Trophoblast cell (in vitro differentiated cells and primary cell): ENCODE measurements at regions not wholly inside any gene's neighbourhood (a gene's known extent, or its start where the extent isn't known, plus 50 kb on each side); places are given as distances from the start of the nearest gene placed in this dataset.
A peak's percentile ranks its signal among the peaks of the same experiment; 100 is the strongest.

Source experiments
- DNase-seq, 2 donors: peaks; one replicate each; pipeline ENCODE4 v3.0.0-alpha.2; 2016
- H2AFZ ChIP-seq: 2 replicates; pipeline ENCODE4 v1.6.1; 2013; ENCODE audit warnings: low read length, moderate library complexity, mild to moderate bottlenecking; ENCODE audit not compliant: insufficient read depth, poor library complexity
- H2AK5ac ChIP-seq: 2 replicates; pipeline ENCODE4 v1.6.1; 2013; ENCODE audit warnings: mild to moderate bottlenecking, low read length
- H2BK120ac ChIP-seq: 2 replicates; pipeline ENCODE4 v1.6.1; 2013; ENCODE audit warnings: low read length, mild to moderate bottlenecking, moderate library complexity; ENCODE audit not compliant: insufficient read depth, poor library complexity
- H2BK12ac ChIP-seq: 2 replicates; pipeline ENCODE4 v1.6.1; 2013; ENCODE audit warnings: mild to moderate bottlenecking, low read length, moderate library complexity
- H2BK5ac ChIP-seq: 2 replicates; pipeline ENCODE4 v1.6.1; 2013; ENCODE audit warnings: low read length, low read depth, moderate library complexity, mild to moderate bottlenecking; ENCODE audit not compliant: poor library complexity
- H3K14ac ChIP-seq: 2 replicates; pipeline ENCODE4 v1.6.1; 2013; ENCODE audit warnings: mild to moderate bottlenecking, low read length
- H3K18ac ChIP-seq: 2 replicates; pipeline ENCODE4 v1.6.1; 2013; ENCODE audit warnings: mild to moderate bottlenecking, low read length
- H3K23ac ChIP-seq: 2 replicates; pipeline ENCODE4 v1.6.1; 2013; ENCODE audit warnings: low read length
- H3K27ac ChIP-seq: 2 replicates; pipeline ENCODE4 v1.5.1; 2013; ENCODE audit warnings: low read depth, mild to moderate bottlenecking, inconsistent platforms, low read length, moderate library complexity
- H3K27me3 ChIP-seq: 2 replicates; pipeline ENCODE4 v1.6.1; 2013; ENCODE audit warnings: inconsistent platforms, mild to moderate bottlenecking, low read length, moderate library complexity; ENCODE audit not compliant: insufficient read depth
- H3K36me3 ChIP-seq, 2 experiments: 1 replicate in 1 of 2; 2 replicates in 1 of 2; pipeline ENCODE4 v1.6.1; 2013; ENCODE audit warnings: low read length in 2 of 2, mild to moderate bottlenecking in 2 of 2, moderate library complexity in 1 of 2; ENCODE audit not compliant: insufficient read depth in 2 of 2, control insufficient read depth in 1 of 2
- H3K4ac ChIP-seq: 2 replicates; pipeline ENCODE4 v1.6.1; 2013; ENCODE audit warnings: low read depth, mild to moderate bottlenecking, low read length, moderate library complexity
- H3K4me1 ChIP-seq, 2 experiments: 1 replicate in 1 of 2; 2 replicates in 1 of 2; pipeline ENCODE4 v1.6.1; 2013; ENCODE audit warnings: low read length in 2 of 2, mild to moderate bottlenecking in 2 of 2, moderate library complexity in 1 of 2; ENCODE audit not compliant: insufficient read depth in 2 of 2, control insufficient read depth in 1 of 2
- H3K4me2 ChIP-seq: 2 replicates; pipeline ENCODE4 v1.6.1; 2013; ENCODE audit warnings: inconsistent platforms, mild to moderate bottlenecking, low read length, moderate library complexity
- H3K4me3 ChIP-seq: 2 replicates; pipeline ENCODE4 v1.5.1; 2013; ENCODE audit warnings: mild to moderate bottlenecking, low read depth, low read length, inconsistent platforms
- H3K79me1 ChIP-seq: one replicate; pipeline ENCODE4 v1.6.1; 2013; ENCODE audit warnings: low read length
- H3K79me2 ChIP-seq: 2 replicates; pipeline ENCODE4 v1.6.1; 2013; ENCODE audit warnings: low read length, mild to moderate bottlenecking; ENCODE audit not compliant: control insufficient read depth, insufficient read depth, poor library complexity
- H3K9ac ChIP-seq: 2 replicates; pipeline ENCODE4 v1.6.1; 2013; ENCODE audit warnings: mild to moderate bottlenecking, low read length
- H3K9me3 ChIP-seq: 2 replicates; pipeline ENCODE4 v1.6.1; 2013; ENCODE audit warnings: low read depth, mild to moderate bottlenecking, control low read depth, inconsistent platforms, low read length; ENCODE audit not compliant: insufficient read depth
- H4K12ac ChIP-seq: 2 replicates; pipeline ENCODE4 v1.6.1; 2013; ENCODE audit warnings: low read depth, mild to moderate bottlenecking, low read length, moderate library complexity
- H4K8ac ChIP-seq: 2 replicates; pipeline ENCODE4 v1.6.1; 2013; ENCODE audit warnings: low read depth, mild to moderate bottlenecking, low read length, moderate library complexity
- H4K91ac ChIP-seq: one replicate; pipeline ENCODE4 v1.6.1; 2013; ENCODE audit warnings: low read depth, mild to moderate bottlenecking, low read length, moderate library complexity
- whole genome bisulfite sequencing: extraction: QIAGEN DNeasy Blood & Tissue Kit; methylation state at CpG from one replicate; pipeline ENCODE4 v1.1.7; 2013; ENCODE audit warnings: missing lambda C conversion rate; ENCODE audit not compliant: insufficient read length, insufficient coverage; ENCODE audit errors: extremely low coverage; 5-methylcytosine and 5-hydroxymethylcytosine counted together

DNA sequence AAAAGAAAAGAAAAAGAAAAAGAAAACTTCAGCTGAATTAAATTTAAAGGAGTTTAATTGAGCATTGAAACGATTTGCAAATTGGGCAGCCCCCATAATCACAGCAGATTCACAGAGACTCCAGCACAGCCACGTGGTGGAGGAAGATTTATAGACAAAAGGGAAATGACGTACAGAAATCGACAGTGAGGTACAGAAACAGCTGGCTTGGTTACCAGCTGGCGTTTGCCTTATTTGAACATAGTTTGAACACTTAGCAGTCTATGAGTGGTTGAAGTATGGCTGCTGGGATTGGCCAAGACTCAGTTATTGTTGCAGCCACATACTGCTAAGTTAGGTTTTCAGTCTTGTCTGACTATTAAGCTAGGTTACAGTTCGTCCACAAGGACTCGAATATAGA lies 312.2 kb upstream of the SLC14A2 start:
- peak overlapping the region; percentile 57 for H3K14ac ChIP-seq
- H3K27me3 ChIP-seq = no peaks in the 10 kb centered on the region
- peak overlapping the region; percentile 79 for H2BK120ac ChIP-seq
- H3K27ac ChIP-seq = no peak overlapping the region
- H3K23ac ChIP-seq = no peak overlapping the region
- no peak overlapping the region for H3K9ac ChIP-seq
- H2AK5ac ChIP-seq = no peak overlapping the region
- H4K8ac ChIP-seq = peak overlapping the region; percentile 29
- WGBS = no CpG with 5 or more reads among the region's 7 CpGs
- peak overlapping the region; percentile 95 for H2BK12ac ChIP-seq
- peak overlapping the region; percentile 74 for H4K91ac ChIP-seq
- H3K36me3 ChIP-seq = no peaks in the 10 kb centered on the region
- peaks cover 2% of the 10 kb centered on the region for H3K79me2 ChIP-seq
- no peaks in the 10 kb centered on the region for H3K9me3 ChIP-seq
- peak overlapping the region; percentile 37 for H2BK5ac ChIP-seq
- H3K18ac ChIP-seq = no peak overlapping the region
- H3K4me2 ChIP-seq = no peak overlapping the region
- no peak overlapping the region for H2AFZ ChIP-seq
- peak in 1 of 2 donors; percentile 13 for DNase-seq
- H3K79me1 ChIP-seq = peaks cover 29% of the 10 kb centered on the region
- no peak overlapping the region for H4K12ac ChIP-seq
- peaks cover 10 to 18% of the 10 kb centered on the region in 2 experiments for H3K4me1 ChIP-seq
- H3K4ac ChIP-seq = no peak overlapping the region
- no peak overlapping the region for H3K4me3 ChIP-seq

DNA sequence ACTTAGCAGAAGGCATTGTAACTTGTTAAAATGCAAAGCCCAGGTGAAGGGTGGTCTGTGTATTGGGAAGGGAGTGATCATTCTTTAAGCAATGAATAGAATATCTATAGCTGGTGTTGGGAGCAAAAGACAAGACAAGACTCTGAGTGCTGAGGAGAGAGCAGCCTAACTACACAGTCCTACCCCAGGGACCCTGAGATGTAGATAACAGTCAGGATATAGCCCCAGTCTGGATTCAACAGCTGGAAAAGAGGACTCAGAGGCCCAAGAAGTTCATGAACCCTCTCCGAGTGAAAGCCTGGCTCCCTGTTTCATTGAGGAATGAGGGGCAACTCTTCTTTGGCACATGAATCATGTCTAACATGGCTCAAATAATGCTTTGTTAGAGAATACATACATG lies 310.7 kb upstream of the SLC14A2 start:
- no peak overlapping the region for H2BK120ac ChIP-seq
- no peaks in the 10 kb centered on the region for H3K9me3 ChIP-seq
- no peak overlapping the region for H3K4ac ChIP-seq
- H2BK12ac ChIP-seq = peak overlapping the region; percentile 24
- H3K79me2 ChIP-seq = peaks cover 2% of the 10 kb centered on the region
- H3K9ac ChIP-seq = no peak overlapping the region
- H2AFZ ChIP-seq = no peak overlapping the region
- no peak overlapping the region for H3K4me3 ChIP-seq
- no peak overlapping the region for H3K4me2 ChIP-seq
- no peak overlapping the region for H3K14ac ChIP-seq
- H2AK5ac ChIP-seq = no peak overlapping the region
- no peaks in the 10 kb centered on the region for H3K36me3 ChIP-seq
- H3K27me3 ChIP-seq = no peaks in the 10 kb centered on the region
- DNase-seq = no peak
- no peak overlapping the region for H3K27ac ChIP-seq
- H2BK5ac ChIP-seq = no peak overlapping the region
- WGBS = no CpG with 5 or more reads among the region's 1 CpG
- no peak overlapping the region for H3K18ac ChIP-seq
- H3K79me1 ChIP-seq = peaks cover 20% of the 10 kb centered on the region
- H4K12ac ChIP-seq = no peak overlapping the region
- no peak overlapping the region for H4K8ac ChIP-seq
- no peak overlapping the region for H3K23ac ChIP-seq
- peaks cover 10 to 12% of the 10 kb centered on the region in 2 experiments for H3K4me1 ChIP-seq
- H4K91ac ChIP-seq = peak overlapping the region; percentile 51

- Histone ChIP-seq H3K14ac (no peak overlapping the region), H2BK120ac (no peak overlapping the region), H3K4ac (no peak overlapping the region), H3K4me1 (no peaks in the 10 kb centered on the region), H3K4me2 (no peak overlapping the region), H3K79me2 (no peaks in the 10 kb centered on the region), H3K18ac (no peak overlapping the region), H3K27ac (no peak overlapping the region), H3K23ac (no peak overlapping the region), H3K27me3 (no peaks in the 10 kb centered on the region), H2BK12ac (no peak overlapping the region), H3K79me1 (no peaks in the 10 kb centered on the region), H3K9ac (no peak overlapping the region), H4K12ac (no peak overlapping the region), H3K36me3 (no peaks in the 10 kb centered on the region), H2BK5ac (no peak overlapping the region), H4K8ac (no peak overlapping the region), H3K9me3 (no peaks in the 10 kb centered on the region), H4K91ac (no peak overlapping the region), H2AFZ (no peak overlapping the region), H3K4me3 (no peak overlapping the region), H2AK5ac (no peak overlapping the region)
- WGBS = no CpG with 5 or more reads among the region's 9 CpGs
- DNase-seq = no peak
Measured at GRCh38 chr18:45312555-45313126, 302.6 kb upstream of the SLC14A2 start.

GRCh38 chr18:45316127-45316526 lies 299.1 kb upstream of the SLC14A2 start:
- Histone ChIP-seq H3K27ac (no peak overlapping the region), H3K79me1 (no peaks in the 10 kb centered on the region), H3K9ac (no peak overlapping the region), H2BK5ac (no peak overlapping the region), H3K23ac (no peak overlapping the region), H3K4me3 (no peak overlapping the region), H2AFZ (no peak overlapping the region), H4K12ac (no peak overlapping the region), H3K36me3 (no peaks in the 10 kb centered on the region), H3K14ac (no peak overlapping the region), H4K8ac (no peak overlapping the region), H2AK5ac (no peak overlapping the region), H3K18ac (no peak overlapping the region), H3K4me1 (no peaks in the 10 kb centered on the region), H3K27me3 (no peaks in the 10 kb centered on the region), H3K4me2 (no peak overlapping the region), H2BK120ac (no peak overlapping the region), H3K79me2 (no peaks in the 10 kb centered on the region), H3K4ac (no peak overlapping the region), H3K9me3 (peaks cover 3% of the 10 kb centered on the region), H4K91ac (no peak overlapping the region), H2BK12ac (no peak overlapping the region)
- WGBS = no CpG with 5 or more reads among the region's 3 CpGs
- no peak for DNase-seq
